ENCODE measurements at regions not wholly inside any gene's neighbourhood (a gene's known extent, or its start where the extent isn't known, plus 50 kb on each side); places are given as distances from the start of the nearest gene placed in this dataset.

DNA sequence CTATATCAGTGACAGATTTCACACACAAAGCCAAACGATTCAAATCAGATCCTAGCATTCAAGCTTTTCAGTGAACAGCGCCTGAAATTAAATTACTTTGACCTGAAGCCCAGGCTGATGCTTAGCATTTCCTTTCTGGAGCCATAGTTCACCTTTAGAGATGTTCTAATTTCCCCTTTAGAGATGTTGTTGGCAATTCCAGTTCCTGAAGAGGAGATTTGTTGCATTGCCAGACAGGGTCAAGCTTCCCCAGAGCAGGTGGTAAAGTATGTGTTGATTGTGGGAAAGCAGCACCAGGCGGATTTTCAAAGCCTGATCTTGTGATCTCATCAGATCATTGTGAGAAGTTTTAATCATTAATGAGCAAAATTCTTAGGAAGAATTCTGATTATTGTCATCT lies 609.8 kb upstream of the KLF12 start:
- H3K27ac ChIP-seq (ENCODE audit: extremely low read depth, low read depth, low read length), result no peak overlapping the region
- H3K9me1 ChIP-seq (ENCODE audit: control insufficient read depth, insufficient read depth, low read length), result no peaks in the 10 kb centered on the region
- ChIA-PET POLR2A (no interaction called here), CTCF (ENCODE audit: low intra/inter-chr PET ratio) (no interaction called here)
- no peaks in the 10 kb centered on the region for H3K36me3 ChIP-seq (ENCODE audit: control insufficient read depth, insufficient read depth, low read length)
- no peak for TF ChIP-seq MECOM (CRISPR knock-in tag; IDR thresholded peaks at IDR 0.05)
- no peak for TF ChIP-seq ETV1 (tag; conservative IDR thresholded peaks at IDR 0.05; ENCODE audit: low read depth)
- no peak for TF ChIP-seq RBM39 (optimal IDR thresholded peaks at IDR 0.05; ENCODE audit: low read depth, low read length)
- TF ChIP-seq, protein P1, sequence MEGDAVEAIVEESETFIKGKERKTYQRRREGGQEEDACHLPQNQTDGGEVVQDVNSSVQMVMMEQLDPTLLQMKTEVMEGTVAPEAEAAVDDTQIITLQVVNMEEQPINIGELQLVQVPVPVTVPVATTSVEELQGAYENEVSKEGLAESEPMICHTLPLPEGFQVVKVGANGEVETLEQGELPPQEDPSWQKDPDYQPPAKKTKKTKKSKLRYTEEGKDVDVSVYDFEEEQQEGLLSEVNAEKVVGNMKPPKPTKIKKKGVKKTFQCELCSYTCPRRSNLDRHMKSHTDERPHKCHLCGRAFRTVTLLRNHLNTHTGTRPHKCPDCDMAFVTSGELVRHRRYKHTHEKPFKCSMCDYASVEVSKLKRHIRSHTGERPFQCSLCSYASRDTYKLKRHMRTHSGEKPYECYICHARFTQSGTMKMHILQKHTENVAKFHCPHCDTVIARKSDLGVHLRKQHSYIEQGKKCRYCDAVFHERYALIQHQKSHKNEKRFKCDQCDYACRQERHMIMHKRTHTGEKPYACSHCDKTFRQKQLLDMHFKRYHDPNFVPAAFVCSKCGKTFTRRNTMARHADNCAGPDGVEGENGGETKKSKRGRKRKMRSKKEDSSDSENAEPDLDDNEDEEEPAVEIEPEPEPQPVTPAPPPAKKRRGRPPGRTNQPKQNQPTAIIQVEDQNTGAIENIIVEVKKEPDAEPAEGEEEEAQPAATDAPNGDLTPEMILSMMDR (IDR thresholded peaks at IDR 0.05 in 2 of 3, conservative IDR thresholded peaks at IDR 0.05 in 1 of 3; ENCODE audit: insufficient read depth in 2 of 3, low read depth in 1 of 3, low read length in 3 of 3), result no peak
- intact Hi-C loops (cut with micrococcal nuclease) (no loop called here), in situ Hi-C loops (cut with MboI) (no loop called here)
- no peak for ATAC-seq
- DNase-seq (ENCODE audit: extremely low read depth in 1 of 4, low spot score in 3 of 4), result no peak
- no TSS peak for BruUV-seq (replicated peaks)
- H2AFZ ChIP-seq (ENCODE audit: low read depth, low read length), result no peak overlapping the region
- H3K79me2 ChIP-seq (ENCODE audit: control insufficient read depth, insufficient read depth, low read length), result no peaks in the 10 kb centered on the region
- H3K4me2 ChIP-seq (ENCODE audit: insufficient read depth, low read length), result no peak overlapping the region
- H4K20me1 ChIP-seq (replicated peaks; ENCODE audit: control insufficient read depth, insufficient read depth, low read length), result no peaks in the 10 kb centered on the region
- H3K9ac ChIP-seq (ENCODE audit: insufficient read depth in 1 of 2, low read depth in 2 of 2, low read length in 2 of 2), result no peak overlapping the region
- no peak for FAIRE-seq
- no peaks in the 10 kb centered on the region for H3K4me1 ChIP-seq (replicated peaks in 1 of 2; ENCODE audit: control insufficient read depth in 2 of 2, insufficient read depth in 2 of 2, low read length in 2 of 2)
- H3K4me3 ChIP-seq, result no peak overlapping the region
- H3K27me3 ChIP-seq (ENCODE audit: control insufficient read depth in 2 of 2, insufficient read depth in 2 of 2, low read length in 2 of 2), result no peaks in the 10 kb centered on the region
- H3K9me3 ChIP-seq (replicated peaks; ENCODE audit: control insufficient read depth, insufficient read depth, low read depth, low read length), result no peaks in the 10 kb centered on the region
- WGBS (ENCODE audit: insufficient coverage, low coverage, missing lambda C conversion rate), result 0% methylated on average over 3 of the region's 3 CpGs

DNA sequence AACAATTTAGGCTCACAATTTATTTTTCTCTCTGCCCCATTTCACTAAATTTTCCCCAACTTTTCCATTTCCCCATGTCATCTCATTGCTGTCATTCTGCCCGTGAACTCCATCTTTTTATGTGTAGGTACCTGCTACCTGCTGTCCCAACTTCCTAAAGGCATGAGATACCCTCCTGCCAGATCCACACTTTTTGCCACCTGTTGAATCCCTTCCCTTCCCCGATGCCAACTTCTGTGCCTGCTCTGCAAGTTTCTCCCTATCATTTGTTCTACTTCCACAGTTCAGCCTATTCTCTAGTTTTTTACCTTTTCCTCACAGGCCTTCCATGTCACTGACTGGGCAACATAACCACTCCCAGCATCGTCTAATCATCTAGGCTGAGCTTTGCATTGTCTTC lies 607.5 kb upstream of the KLF12 start:
- Histone ChIP-seq H4K20me1 (replicated peaks; ENCODE audit: control insufficient read depth, insufficient read depth, low read length) (no peaks in the 10 kb centered on the region), H3K27me3 (ENCODE audit: control insufficient read depth in 2 of 2, insufficient read depth in 2 of 2, low read length in 2 of 2) (no peaks in the 10 kb centered on the region), H3K9ac (ENCODE audit: insufficient read depth in 1 of 2, low read depth in 2 of 2, low read length in 2 of 2) (no peak overlapping the region), H3K27ac (ENCODE audit: extremely low read depth, low read depth, low read length) (no peak overlapping the region), H3K4me2 (ENCODE audit: insufficient read depth, low read length) (no peak overlapping the region), H3K9me1 (ENCODE audit: control insufficient read depth, insufficient read depth, low read length) (no peaks in the 10 kb centered on the region), H2AFZ (ENCODE audit: low read depth, low read length) (no peak overlapping the region), H3K9me3 (replicated peaks; ENCODE audit: control insufficient read depth, insufficient read depth, low read depth, low read length) (no peaks in the 10 kb centered on the region), H3K79me2 (ENCODE audit: control insufficient read depth, insufficient read depth, low read length) (no peaks in the 10 kb centered on the region), H3K4me3 (no peak overlapping the region), H3K36me3 (ENCODE audit: control insufficient read depth, insufficient read depth, low read length) (no peaks in the 10 kb centered on the region), H3K4me1 (replicated peaks in 1 of 2; ENCODE audit: control insufficient read depth in 2 of 2, insufficient read depth in 2 of 2, low read length in 2 of 2) (no peaks in the 10 kb centered on the region)
- ATAC-seq (no peak), FAIRE-seq (no peak), DNase-seq (ENCODE audit: extremely low read depth in 1 of 4, low spot score in 3 of 4) (no peak)
- intact Hi-C loops (cut with micrococcal nuclease), result no loop called here
- ChIA-PET POLR2A (no interaction called here), CTCF (ENCODE audit: low intra/inter-chr PET ratio) (no interaction called here)
- no TSS peak for BruUV-seq (replicated peaks)
- in situ Hi-C loops (cut with MboI), result no loop called here
- WGBS (ENCODE audit: insufficient coverage, low coverage, missing lambda C conversion rate), result 0% methylated on average over 3 of the region's 3 CpGs
- no peak for TF ChIP-seq ZNF140 (CRISPR knock-in tag; IDR thresholded peaks at IDR 0.05)
- TF ChIP-seq CHD4 (IDR thresholded peaks at IDR 0.05; ENCODE audit: insufficient read depth, insufficient replicate concordance, low read depth, low read length, poor library complexity, severe bottlenecking), result no peak
- TF ChIP-seq ZNF79 (CRISPR knock-in tag; IDR thresholded peaks at IDR 0.05; ENCODE audit: low read depth), result no peak
- TF ChIP-seq SOX6 (IDR thresholded peaks at IDR 0.05), result no peak
- TF ChIP-seq CBX3 (IDR thresholded peaks at IDR 0.05; ENCODE audit: borderline replicate concordance in 1 of 2, low read length in 2 of 2), result no peak
- TF ChIP-seq CBX5 (IDR thresholded peaks at IDR 0.05; ENCODE audit: borderline replicate concordance, low read depth), result no peak
- TF ChIP-seq ZNF134 (CRISPR knock-in tag; conservative IDR thresholded peaks at IDR 0.05), result no peak
- TF ChIP-seq SMAD2 (IDR thresholded peaks at IDR 0.05; ENCODE audit: low read depth, low read length), result no peak
- no peak for TF ChIP-seq ZNF551 (CRISPR knock-in tag; IDR thresholded peaks at IDR 0.05)
- TF ChIP-seq, protein P2, sequence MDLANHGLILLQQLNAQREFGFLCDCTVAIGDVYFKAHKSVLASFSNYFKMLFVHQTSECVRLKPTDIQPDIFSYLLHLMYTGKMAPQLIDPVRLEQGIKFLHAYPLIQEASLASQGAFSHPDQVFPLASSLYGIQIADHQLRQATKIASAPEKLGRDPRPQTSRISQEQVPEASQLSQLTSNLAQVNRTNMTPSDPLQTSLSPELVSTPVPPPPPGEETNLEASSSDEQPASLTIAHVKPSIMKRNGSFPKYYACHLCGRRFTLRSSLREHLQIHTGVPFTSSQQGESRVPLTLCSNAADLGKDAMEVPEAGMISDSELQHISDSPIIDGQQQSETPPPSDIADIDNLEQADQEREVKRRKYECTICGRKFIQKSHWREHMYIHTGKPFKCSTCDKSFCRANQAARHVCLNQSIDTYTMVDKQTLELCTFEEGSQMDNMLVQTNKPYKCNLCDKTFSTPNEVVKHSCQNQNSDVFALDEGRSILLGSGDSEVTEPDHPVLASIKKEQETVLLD (IDR thresholded peaks at IDR 0.05), result no peak

All from K562 (cell line).